ENCODE measurements at regions not wholly inside any gene's neighbourhood (a gene's known extent, or its start where the extent isn't known, plus 50 kb on each side); places are given as distances from the start of the nearest gene placed in this dataset.

- H3K27ac ChIP-seq = no peak overlapping the region
- no peak overlapping the region for H3K4me2 ChIP-seq
- no peaks in the 10 kb centered on the region for H3K9me3 ChIP-seq (ENCODE audit: low read depth)
- Mint-ChIP-seq H3K27me3 (ENCODE audit: insufficient read depth, low read depth) (peaks cover 2% of the 10 kb centered on the region), H3K4me3 (no peak overlapping the region), H3K36me3 (no peaks in the 10 kb centered on the region), H3K27ac (no peak overlapping the region), H3K9me3 (peaks cover 2% of the 10 kb centered on the region), H3K4me1 (peaks cover 9% of the 10 kb centered on the region)
- no peak overlapping the region for H3K9ac ChIP-seq
- H3K36me3 ChIP-seq = no peaks in the 10 kb centered on the region
- H3K4me1 ChIP-seq = no peaks in the 10 kb centered on the region
- H3K27me3 ChIP-seq = no peaks in the 10 kb centered on the region
- H2AFZ ChIP-seq (replicated peaks) = no peak overlapping the region
- no peak overlapping the region for H3K4me3 ChIP-seq
- no peaks in the 10 kb centered on the region for H3F3A ChIP-seq (ENCODE audit: low read depth)
- DNase-seq (ENCODE audit: low spot score) = no peak
- TF ChIP-seq EZH2phosphoT487 (IDR thresholded peaks at IDR 0.05) = no peak
- TF ChIP-seq CTCF (IDR thresholded peaks at IDR 0.05) = no peak
- no peak for TF ChIP-seq EZH2 (IDR thresholded peaks at IDR 0.05)
- H4K20me1 ChIP-seq (ENCODE audit: low read depth) = no peaks in the 10 kb centered on the region
- no peaks in the 10 kb centered on the region for H3K79me2 ChIP-seq (ENCODE audit: low read depth)
Measured at GRCh38 chr3:40827226-40827625, 302.5 kb downstream of the ZNF621 start.

GRCh38 chr3:40827942-40828688, 303.4 kb downstream of the ZNF621 start:
- no peak overlapping the region for H2AFZ ChIP-seq (replicated peaks)
- H3K4me2 ChIP-seq = no peak overlapping the region
- H3K9me3 Mint-ChIP-seq = no peaks in the 10 kb centered on the region
- H3K36me3 ChIP-seq = no peaks in the 10 kb centered on the region
- H3K4me3 ChIP-seq = no peak overlapping the region
- H3K4me1 Mint-ChIP-seq = peaks cover 9% of the 10 kb centered on the region
- no peak overlapping the region for H3K9ac ChIP-seq
- DNase-seq (ENCODE audit: low spot score) = no peak
- H3K27ac ChIP-seq = no peak overlapping the region
- TF ChIP-seq EZH2phosphoT487 (IDR thresholded peaks at IDR 0.05) (no peak), CTCF (IDR thresholded peaks at IDR 0.05) (no peak), EZH2 (IDR thresholded peaks at IDR 0.05) (no peak)
- H3K36me3 Mint-ChIP-seq = no peaks in the 10 kb centered on the region
- no peaks in the 10 kb centered on the region for H3K9me3 ChIP-seq (ENCODE audit: low read depth)
- no peaks in the 10 kb centered on the region for H4K20me1 ChIP-seq (ENCODE audit: low read depth)
- H3K27me3 Mint-ChIP-seq (ENCODE audit: insufficient read depth, low read depth) = peaks cover 2% of the 10 kb centered on the region
- no peak overlapping the region for H3K27ac Mint-ChIP-seq
- H3K79me2 ChIP-seq (ENCODE audit: low read depth) = no peaks in the 10 kb centered on the region
- H3K27me3 ChIP-seq = no peaks in the 10 kb centered on the region
- no peak overlapping the region for H3K4me3 Mint-ChIP-seq
- H3F3A ChIP-seq (ENCODE audit: low read depth) = no peaks in the 10 kb centered on the region
- H3K4me1 ChIP-seq = no peaks in the 10 kb centered on the region

GRCh38 chr3:40828741-40829415, 304.1 kb downstream of the ZNF621 start:
- no peaks in the 10 kb centered on the region for H3K27me3 ChIP-seq
- H3K27ac ChIP-seq = no peak overlapping the region
- H3K27me3 Mint-ChIP-seq (ENCODE audit: insufficient read depth, low read depth) = peaks cover 2% of the 10 kb centered on the region
- H3K9me3 Mint-ChIP-seq = no peaks in the 10 kb centered on the region
- H3F3A ChIP-seq (ENCODE audit: low read depth) = no peaks in the 10 kb centered on the region
- no peak overlapping the region for H3K4me3 ChIP-seq
- no peak overlapping the region for H3K4me3 Mint-ChIP-seq
- no peak overlapping the region for H3K4me2 ChIP-seq
- H3K27ac Mint-ChIP-seq = no peak overlapping the region
- H3K9ac ChIP-seq = no peak overlapping the region
- TF ChIP-seq EZH2phosphoT487 (IDR thresholded peaks at IDR 0.05) (no peak), EZH2 (IDR thresholded peaks at IDR 0.05) (no peak), CTCF (IDR thresholded peaks at IDR 0.05) (no peak)
- H3K36me3 Mint-ChIP-seq = no peaks in the 10 kb centered on the region
- no peaks in the 10 kb centered on the region for H3K79me2 ChIP-seq (ENCODE audit: low read depth)
- no peaks in the 10 kb centered on the region for H3K4me1 ChIP-seq
- H3K9me3 ChIP-seq (ENCODE audit: low read depth) = no peaks in the 10 kb centered on the region
- H3K4me1 Mint-ChIP-seq = peaks cover 9% of the 10 kb centered on the region
- no peak overlapping the region for H2AFZ ChIP-seq (replicated peaks)
- no peaks in the 10 kb centered on the region for H4K20me1 ChIP-seq (ENCODE audit: low read depth)
- H3K36me3 ChIP-seq = no peaks in the 10 kb centered on the region
- DNase-seq (ENCODE audit: low spot score) = no peak

Data from neural progenitor cell (in vitro differentiated cells).